Left ventricle myocardium superior (tissue), 1 donor: ENCODE measurements at regions not wholly inside any gene's neighbourhood (a gene's known extent, or its start where the extent isn't known, plus 50 kb on each side); places are given as distances from the start of the nearest gene placed in this dataset.

Experiments
- ATAC-seq: fragments of 200-7000 bp; cut with Tn5 transposase; one replicate; pipeline ENCODE4 v1.9.1; 2020; ENCODE audit warnings: mild to moderate bottlenecking, moderate library complexity
- DNase-seq: peaks from one replicate; pipeline ENCODE4 v3.0.0-alpha.2; 2020
- intact Hi-C: fragments of 100-400 bp; cut with micrococcal nuclease; formaldehyde crosslinking; loops from one replicate; pipeline ENCODE4 v1.11.0; 2022
- donor health status: DM: no; HTN: yes; CAD: no; lungs with severe emphysema.

- intact Hi-C loops: loop anchor here (10.0 kb wide), 1 partner anchor 385 kb away; no protein-coding TSS in a partner anchor
- ATAC-seq: no peak
- no peak for DNase-seq
Observed at GRCh38 chr2:41399437-41400087, 648.3 kb upstream of the PKDCC start.

- no peak for DNase-seq
- intact Hi-C loops: no loop called here
- no peak for ATAC-seq
Observed at GRCh38 chr2:41400088-41400665, 647.6 kb upstream of the PKDCC start.

- ATAC-seq: no peak
- intact Hi-C loops: no loop called here
- no peak for DNase-seq
Observed at GRCh38 chr2:41405441-41405840, 642.4 kb upstream of the PKDCC start.

- ATAC-seq (no peak), DNase-seq (no peak)
- intact Hi-C loops: no loop called here
Observed at GRCh38 chr2:41409328-41409727, 638.5 kb upstream of the PKDCC start.

- intact Hi-C loops: no loop called here
- ATAC-seq (no peak), DNase-seq (no peak)
Observed at GRCh38 chr2:41410011-41410410, 637.8 kb upstream of the PKDCC start.

GRCh38 chr2:41413813-41414485 is 633.9 kb upstream of the PKDCC start:
- DNase-seq (no peak), ATAC-seq (no peak)
- intact Hi-C loops: no loop called here

- DNase-seq (peak; percentile 10), ATAC-seq (peak; percentile 51)
- intact Hi-C loops: no loop called here
Observed at GRCh38 chr2:41414486-41415230, 633.2 kb upstream of the PKDCC start.

- DNase-seq (no peak), ATAC-seq (no peak)
- intact Hi-C loops: no loop called here
Observed at GRCh38 chr2:41417511-41417910, 630.3 kb upstream of the PKDCC start.

- ATAC-seq: peak; percentile 65
- intact Hi-C loops: no loop called here
- no peak for DNase-seq
Observed at GRCh38 chr2:41420219-41420618, 627.6 kb upstream of the PKDCC start.

- ATAC-seq (peak; percentile 53), DNase-seq (no peak)
- intact Hi-C loops: no loop called here
Observed at GRCh38 chr2:41420872-41421271, 626.9 kb upstream of the PKDCC start.

GRCh38 chr2:41431756-41432155 is 616.1 kb upstream of the PKDCC start:
- DNase-seq: no peak
- intact Hi-C loops: no loop called here
- ATAC-seq: no peak

- intact Hi-C loops: no loop called here
- DNase-seq: no peak
- no peak for ATAC-seq
Observed at GRCh38 chr2:41432459-41432858, 615.4 kb upstream of the PKDCC start.

GRCh38 chr2:41434991-41435390 is 612.8 kb upstream of the PKDCC start:
- intact Hi-C loops: no loop called here
- no peak for ATAC-seq
- no peak for DNase-seq

GRCh38 chr2:41441958-41442357 is 605.9 kb upstream of the PKDCC start:
- no peak for ATAC-seq
- intact Hi-C loops: no loop called here
- DNase-seq: no peak

- ATAC-seq (no peak), DNase-seq (no peak)
- intact Hi-C loops: no loop called here
Observed at GRCh38 chr2:41445865-41446264, 602.0 kb upstream of the PKDCC start.

- ATAC-seq: no peak
- intact Hi-C loops: no loop called here
- no peak for DNase-seq
Observed at GRCh38 chr2:41446266-41446665, 601.6 kb upstream of the PKDCC start.

GRCh38 chr2:41448221-41448620 is 599.6 kb upstream of the PKDCC start:
- ATAC-seq (no peak), DNase-seq (no peak)
- intact Hi-C loops: no loop called here

GRCh38 chr2:41457026-41457425 is 590.8 kb upstream of the PKDCC start:
- ATAC-seq: no peak
- DNase-seq: no peak

GRCh38 chr2:41460661-41461060 is 587.2 kb upstream of the PKDCC start:
- intact Hi-C loops: no loop called here
- no peak for ATAC-seq

More at GRCh38 chr2:41457026-41457425, 590.8 kb upstream of the PKDCC start:
- intact Hi-C loops: no loop called here

GRCh38 chr2:41464395-41464794 is 583.4 kb upstream of the PKDCC start:
- no peak for ATAC-seq

More at GRCh38 chr2:41460661-41461060, 587.2 kb upstream of the PKDCC start:
- DNase-seq: no peak

More at GRCh38 chr2:41464395-41464794, 583.4 kb upstream of the PKDCC start:
- no peak for DNase-seq
- intact Hi-C loops: no loop called here
